GM18511 (cell line): ENCODE measurements at regions not wholly inside any gene's neighbourhood (a gene's known extent, or its start where the extent isn't known, plus 50 kb on each side); places are given as distances from the start of the nearest gene placed in this dataset.
"Not testable (repeated sequence)": the region's sequence is repeated elsewhere in the genome, so short reads cannot be mapped to it uniquely, and the experiment has no call there.

Source experiments
- ATAC-seq: cut with Tn5 transposase; IDR thresholded peaks from one replicate; pipeline ENCODE4 v1.9.1; 2021; ENCODE audit warnings: mild to moderate bottlenecking, moderate library complexity; ENCODE audit not compliant: unreplicated experiment

- no peak for ATAC-seq
Observed at GRCh38 chr17:77531002-77531401, 390.2 kb downstream of the SEC14L1 start.

- no peak for ATAC-seq
Observed at GRCh38 chr17:77531641-77532040, 390.9 kb downstream of the SEC14L1 start.

DNA sequence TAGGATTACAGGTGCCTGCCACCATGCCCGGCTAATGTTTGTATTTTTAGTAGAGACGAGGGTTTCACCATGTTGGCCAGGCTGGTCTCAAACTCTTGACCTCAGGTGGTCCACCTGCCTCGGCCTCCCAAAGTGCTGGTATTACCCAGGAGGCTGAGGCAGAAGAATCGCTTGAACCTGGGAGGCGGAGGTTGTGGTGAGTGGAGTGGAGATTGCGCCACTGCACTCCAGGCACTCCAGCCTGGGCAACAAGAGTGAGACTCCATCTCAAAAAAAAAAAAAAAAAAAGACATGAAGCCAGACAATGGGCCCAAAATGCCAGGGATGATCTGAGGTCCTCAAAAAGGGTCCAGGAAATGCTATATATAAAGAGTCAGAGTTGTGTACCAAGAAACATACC lies 392.9 kb downstream of the SEC14L1 start:
- not testable (repeated sequence) for ATAC-seq

DNA sequence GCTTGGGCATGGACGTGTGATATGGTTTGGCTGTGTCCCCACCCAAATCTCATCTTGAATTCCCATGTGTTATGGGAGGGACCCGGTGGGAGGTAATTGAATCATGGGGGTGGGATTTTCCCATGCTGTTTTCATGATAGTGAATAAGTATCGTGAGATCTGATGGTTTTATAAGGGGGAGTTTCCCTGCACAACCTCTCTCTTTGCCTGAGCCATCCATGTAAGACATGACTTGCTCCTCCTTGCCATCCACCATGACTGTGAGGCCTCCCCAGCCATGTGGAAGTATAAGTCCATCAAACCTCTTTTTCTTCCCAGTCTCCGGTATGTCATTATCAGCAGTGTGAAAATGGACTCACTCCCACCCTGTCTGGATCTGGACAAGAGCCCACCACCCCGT lies 393.4 kb downstream of the SEC14L1 start:
- ATAC-seq: no peak

DNA sequence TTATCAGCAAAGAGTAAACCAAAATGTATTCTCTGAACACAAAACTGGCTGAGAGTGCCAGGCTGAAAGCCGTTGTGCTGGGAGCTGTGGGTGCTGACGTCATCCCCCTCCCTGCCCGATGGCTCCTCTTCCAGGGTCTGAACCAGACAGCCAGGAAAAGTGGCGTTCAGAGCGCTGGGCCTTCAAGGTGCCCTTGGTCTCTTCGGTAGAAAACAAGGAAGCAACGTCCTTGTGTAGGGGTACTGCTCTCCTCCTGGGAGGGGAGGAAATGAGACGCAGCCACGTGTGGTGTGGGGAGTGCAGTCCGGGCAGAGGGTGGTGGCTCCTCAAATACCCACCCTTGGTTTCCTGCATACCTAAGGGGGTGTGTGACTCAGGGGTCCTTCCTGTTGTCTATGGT lies 394.7 kb downstream of the SEC14L1 start:
- no peak for ATAC-seq

- no peak for ATAC-seq
Observed at GRCh38 chr17:77535892-77536291, 395.1 kb downstream of the SEC14L1 start.

DNA sequence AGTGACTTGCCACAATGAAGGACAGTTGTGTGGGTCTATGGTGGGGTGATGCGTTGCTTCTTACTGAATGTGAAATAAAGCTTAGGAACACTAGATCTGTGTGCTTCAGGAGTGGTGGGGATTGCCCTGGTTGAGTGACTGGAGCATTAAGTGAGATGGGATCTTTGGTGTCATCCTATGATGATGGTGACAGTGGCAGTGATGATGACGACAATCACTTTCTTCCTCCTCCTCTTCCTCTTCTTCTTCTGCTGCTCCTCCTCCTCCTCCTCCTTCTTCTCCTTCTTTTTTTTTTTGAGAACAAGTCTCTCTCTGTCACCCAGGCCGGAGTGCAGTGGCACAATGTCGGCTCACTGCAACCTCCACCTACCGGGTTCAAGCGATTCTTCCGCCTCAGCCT lies 396.8 kb downstream of the SEC14L1 start:
- no peak for ATAC-seq

DNA sequence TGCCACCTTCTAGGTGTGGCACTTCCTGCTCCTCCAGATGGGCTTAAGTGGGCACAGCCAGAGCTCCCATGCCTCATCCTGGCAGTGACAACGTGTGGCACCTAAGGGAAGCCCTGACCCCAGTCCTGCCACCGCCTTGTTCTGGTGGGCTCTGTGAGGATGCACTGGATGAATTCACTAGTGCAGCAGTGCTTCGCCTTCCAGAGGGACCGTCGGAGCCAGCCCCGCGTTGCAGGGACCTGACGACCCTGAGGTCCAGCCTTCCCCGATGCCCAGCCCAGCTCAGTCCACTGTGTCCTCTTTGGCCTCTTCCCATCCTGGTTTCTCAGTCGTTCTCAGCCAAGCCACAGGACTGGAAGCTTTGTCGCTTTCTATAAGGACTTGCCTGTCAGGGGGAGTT lies 399.8 kb downstream of the SEC14L1 start:
- ATAC-seq: no peak

GRCh38 chr17:77540975-77541374 lies 400.2 kb downstream of the SEC14L1 start:
- no peak for ATAC-seq

- no peak for ATAC-seq
Observed at GRCh38 chr17:77542011-77542410, 401.2 kb downstream of the SEC14L1 start.

DNA sequence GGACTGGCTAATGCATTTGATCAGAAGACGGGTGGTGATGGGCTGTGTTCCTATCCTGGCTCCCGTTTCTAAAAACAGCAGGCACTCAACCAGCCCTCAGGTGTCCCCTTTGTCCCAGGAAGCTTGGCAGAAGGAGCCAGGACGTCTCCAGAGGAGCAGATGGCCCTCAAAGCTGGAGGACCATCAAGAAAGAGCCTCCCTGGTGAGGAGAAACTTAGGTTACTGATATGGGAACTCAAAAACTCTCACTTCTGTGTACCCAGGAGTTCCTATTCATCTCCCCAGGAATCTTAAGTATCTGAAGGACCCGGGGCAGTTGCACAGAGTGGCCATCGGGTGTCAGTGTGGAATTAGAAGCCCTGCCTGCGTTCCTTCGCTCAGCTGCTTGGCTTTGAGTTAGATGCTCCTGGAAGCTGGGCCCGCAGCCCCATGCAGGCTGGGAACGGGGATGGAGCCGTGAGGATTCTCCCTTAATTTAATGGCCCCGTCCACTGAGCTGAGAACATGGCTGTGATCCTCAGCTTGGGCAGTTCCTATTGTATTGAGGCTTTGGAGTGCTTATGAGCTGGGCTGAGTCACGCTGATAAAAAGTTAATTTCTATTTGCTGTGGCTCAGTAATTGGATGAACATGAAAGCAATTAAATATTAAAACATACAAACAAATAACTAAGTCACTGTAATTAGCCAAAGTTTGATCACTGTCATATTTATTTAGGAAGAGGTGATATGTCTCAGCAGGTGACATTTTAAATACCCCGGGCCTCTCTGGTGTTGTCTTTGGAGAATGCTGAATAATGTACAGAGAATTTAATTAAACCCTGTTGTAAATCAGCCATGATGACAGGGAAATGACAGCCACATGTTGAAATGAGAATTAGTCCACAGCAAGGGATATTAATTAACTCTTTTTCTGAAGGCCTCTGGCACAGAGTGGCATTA lies 402.1 kb downstream of the SEC14L1 start:
- ATAC-seq: no peak

- no peak for ATAC-seq
Observed at GRCh38 chr17:77543801-77544200, 403.0 kb downstream of the SEC14L1 start.

DNA sequence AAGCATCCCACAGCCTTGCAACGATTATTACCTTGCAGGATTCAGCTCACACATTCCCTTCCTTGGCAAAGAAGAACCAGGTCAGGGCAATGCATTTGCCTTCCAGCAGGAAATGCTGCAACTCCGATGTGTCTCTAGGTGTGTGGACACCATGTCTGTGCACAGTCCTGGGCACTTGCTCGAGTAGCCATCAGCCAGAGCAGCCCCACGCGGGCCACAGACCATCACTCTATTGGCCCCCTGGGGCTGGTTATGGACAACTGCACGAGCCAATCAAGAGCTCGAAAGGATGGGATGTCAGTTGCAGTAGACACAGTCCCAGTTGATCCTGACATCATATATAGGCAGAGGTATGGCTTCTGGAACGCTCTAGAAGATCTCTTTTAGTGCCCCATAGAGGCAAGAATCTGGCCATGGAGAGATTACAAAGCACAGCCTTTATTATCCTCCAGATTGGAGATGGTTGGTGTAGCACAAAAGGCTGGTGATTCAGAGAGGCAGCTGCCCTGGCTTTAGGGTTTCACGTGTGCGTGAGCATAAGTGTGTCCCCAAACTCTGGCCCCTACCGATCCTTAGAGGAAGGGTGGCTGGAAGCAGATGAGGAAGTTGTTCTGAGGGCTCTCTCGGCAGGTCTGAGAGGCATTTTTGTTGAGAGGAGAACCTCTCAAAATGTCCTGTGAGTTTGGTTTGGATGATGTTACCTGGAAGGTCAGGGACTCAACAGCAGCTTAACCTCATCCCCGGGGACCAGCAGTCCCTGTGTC lies 403.8 kb downstream of the SEC14L1 start:
- no peak for ATAC-seq

- no peak for ATAC-seq
Observed at GRCh38 chr17:77546772-77547241, 406.0 kb downstream of the SEC14L1 start.

DNA sequence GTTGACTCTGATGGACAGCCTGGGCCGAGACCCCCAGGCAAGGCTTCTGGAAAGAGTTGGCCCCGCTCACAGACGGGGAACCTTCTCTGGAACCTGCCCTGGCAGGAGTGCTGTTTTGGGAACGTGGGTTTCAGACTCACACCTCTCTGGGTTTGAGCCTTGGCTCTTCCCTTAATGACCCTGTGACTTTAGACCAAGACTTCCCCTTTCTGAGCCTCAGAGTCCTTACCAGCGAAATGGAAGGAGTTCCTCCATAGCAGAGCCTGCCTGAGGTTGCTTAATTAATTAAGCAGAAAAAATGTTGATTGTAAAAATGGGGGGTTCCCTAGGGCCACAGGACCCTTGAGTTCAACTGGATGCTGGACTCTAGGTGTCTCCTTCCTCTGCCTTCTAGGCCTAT lies 408.2 kb downstream of the SEC14L1 start:
- no peak for ATAC-seq

GRCh38 chr17:77549726-77550366 lies 408.7 kb upstream of the TNRC6C start:
- no peak for ATAC-seq

- no peak for ATAC-seq
Observed at GRCh38 chr17:77553459-77554066, 404.9 kb upstream of the TNRC6C start.

GRCh38 chr17:77555121-77555591 lies 403.3 kb upstream of the TNRC6C start:
- ATAC-seq: no peak

GRCh38 chr17:77555741-77556291 lies 402.7 kb upstream of the TNRC6C start:
- no peak for ATAC-seq

DNA sequence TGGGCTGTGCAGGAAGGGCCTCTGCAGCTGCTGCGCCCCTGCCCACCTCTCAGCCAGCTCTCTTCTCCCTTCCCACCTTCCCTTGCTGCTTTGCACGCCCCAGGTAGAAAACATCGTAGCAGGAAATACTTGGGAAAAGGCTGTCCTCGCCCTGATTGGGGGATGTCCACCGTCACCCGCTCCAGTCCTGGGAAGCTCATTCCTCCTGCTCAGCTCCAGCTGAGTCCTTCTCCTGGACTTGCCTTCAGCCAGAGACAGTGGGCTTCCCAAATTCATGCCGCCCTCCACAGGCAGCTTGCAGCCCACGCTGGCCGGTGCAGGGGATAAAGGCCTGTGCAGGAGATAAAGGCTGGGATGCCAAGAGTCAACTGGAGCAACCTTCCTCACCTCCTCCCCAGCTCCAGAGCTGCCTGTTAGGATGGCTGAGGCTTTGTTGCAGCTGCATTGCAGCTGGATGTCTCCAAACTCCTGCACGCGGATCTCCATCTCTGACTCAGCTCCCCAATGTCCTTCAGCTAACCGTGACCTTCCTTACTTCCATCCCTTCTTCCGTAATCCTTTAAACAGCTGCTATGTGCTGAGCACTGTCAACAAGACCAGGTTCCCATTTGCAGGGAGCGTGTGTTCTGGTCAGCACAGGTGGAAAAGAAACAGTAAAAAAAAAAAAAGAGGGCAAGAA lies 402.0 kb upstream of the TNRC6C start:
- ATAC-seq: no peak
